H9 (cell line): ENCODE measurements at regions not wholly inside any gene's neighbourhood (a gene's known extent, or its start where the extent isn't known, plus 50 kb on each side); places are given as distances from the start of the nearest gene placed in this dataset.
A peak's percentile ranks its signal among the peaks of the same experiment; 100 is the strongest.

Experiments
- DNase-seq: peaks from one replicate; pipeline ENCODE4 v3.0.0-alpha.2; 2017
- H2AFZ ChIP-seq: one replicate; pipeline ENCODE4 v1.6.1; 2013; ENCODE audit warnings: mild to moderate bottlenecking, low read length, control low read depth, moderate library complexity
- H2AK5ac ChIP-seq: 2 replicates; pipeline ENCODE4 v1.6.1; 2013; ENCODE audit warnings: low read length, control low read depth, mixed read lengths; ENCODE audit not compliant: insufficient read length
- H2BK120ac ChIP-seq: one replicate; pipeline ENCODE4 v1.6.1; 2013; ENCODE audit warnings: low read depth, mild to moderate bottlenecking, low read length, control low read depth, inconsistent platforms; ENCODE audit not compliant: poor library complexity, severe bottlenecking
- H2BK12ac ChIP-seq: 2 replicates; pipeline ENCODE4 v1.6.1; 2013; ENCODE audit warnings: low read length, control low read depth, mixed read lengths, low read depth; ENCODE audit not compliant: insufficient read length
- H2BK15ac ChIP-seq: 2 replicates; pipeline ENCODE4 v1.6.1; 2013; ENCODE audit warnings: low read depth, low read length, control low read depth
- H2BK20ac ChIP-seq: one replicate; pipeline ENCODE4 v1.6.1; 2013; ENCODE audit warnings: low read depth, mild to moderate bottlenecking, low read length, control low read depth, inconsistent platforms; ENCODE audit not compliant: poor library complexity, severe bottlenecking
- H2BK5ac ChIP-seq: 2 replicates; pipeline ENCODE4 v1.6.1; 2013; ENCODE audit warnings: low read length, control low read depth, mixed read lengths; ENCODE audit not compliant: insufficient read length
- H3K14ac ChIP-seq: 2 replicates; pipeline ENCODE4 v1.6.1; 2013; ENCODE audit warnings: low read length, control low read depth; ENCODE audit not compliant: insufficient read depth
- H3K18ac ChIP-seq: 2 replicates; pipeline ENCODE4 v1.6.1; 2013; ENCODE audit warnings: low read depth, mild to moderate bottlenecking, mixed read lengths, low read length, control low read depth; ENCODE audit not compliant: insufficient read length
- H3K23ac ChIP-seq: 2 replicates; pipeline ENCODE4 v1.6.1; 2013; ENCODE audit warnings: low read length, control low read depth, mixed read lengths, low read depth; ENCODE audit not compliant: insufficient read length
- H3K23me2 ChIP-seq: 2 replicates; pipeline ENCODE4 v1.6.1; 2013; ENCODE audit warnings: low read depth, mild to moderate bottlenecking, mixed read lengths, low read length, control low read depth; ENCODE audit not compliant: insufficient read length, poor library complexity, severe bottlenecking
- H3K27ac ChIP-seq: 2 replicates; pipeline ENCODE4 v1.5.1; 2013; ENCODE audit warnings: low read length, control low read depth, mixed read lengths, low read depth; ENCODE audit not compliant: insufficient read length
- H3K27me3 ChIP-seq: 2 replicates; pipeline ENCODE4 v1.6.1; 2013; ENCODE audit warnings: low read length, control low read depth, inconsistent platforms; ENCODE audit not compliant: insufficient read depth
- H3K4ac ChIP-seq: 2 replicates; pipeline ENCODE4 v1.6.1; 2013; ENCODE audit warnings: low read depth, mild to moderate bottlenecking, control low read depth, inconsistent platforms, low read length, moderate library complexity
- H3K4me1 ChIP-seq: 2 replicates; pipeline ENCODE4 v1.6.1; 2013; ENCODE audit warnings: low read length, control low read depth, inconsistent platforms; ENCODE audit not compliant: insufficient read depth
- H3K4me2 ChIP-seq: 2 replicates; pipeline ENCODE4 v1.6.1; 2013; ENCODE audit warnings: low read length, control low read depth, mixed read lengths; ENCODE audit not compliant: insufficient read length, insufficient read depth
- H3K56ac ChIP-seq: 2 replicates; pipeline ENCODE4 v1.6.1; 2013; ENCODE audit warnings: low read depth, mild to moderate bottlenecking, mixed read lengths, low read length, control low read depth; ENCODE audit not compliant: insufficient read length
- H3K79me1 ChIP-seq: 2 replicates; pipeline ENCODE4 v1.6.1; 2013; ENCODE audit warnings: low read depth, mild to moderate bottlenecking, moderate library complexity, low read length, control low read depth, inconsistent platforms; ENCODE audit not compliant: insufficient read depth, poor library complexity, severe bottlenecking
- H3K79me2 ChIP-seq: 2 replicates; pipeline ENCODE4 v1.6.1; 2013; ENCODE audit warnings: low read length, control low read depth, inconsistent platforms; ENCODE audit not compliant: insufficient read depth
- H3K9ac ChIP-seq: 2 replicates; pipeline ENCODE4 v1.6.1; 2013; ENCODE audit warnings: low read length, control low read depth, mixed read lengths; ENCODE audit not compliant: insufficient read length; ENCODE audit errors: extremely low read depth
- H3K9me3 ChIP-seq: one replicate; pipeline ENCODE4 v1.6.1; 2013; ENCODE audit warnings: low read depth, low read length, inconsistent platforms; ENCODE audit not compliant: control insufficient read depth
- H3T11ph ChIP-seq: one replicate; pipeline ENCODE4 v1.6.1; 2013; ENCODE audit warnings: mild to moderate bottlenecking, low read length, control low read depth, inconsistent platforms
- H4K20me1 ChIP-seq: one replicate; pipeline ENCODE4 v1.6.1; 2013; ENCODE audit not compliant: control insufficient read depth, insufficient read length, insufficient read depth
- H4K5ac ChIP-seq: 2 replicates; pipeline ENCODE4 v1.6.1; 2013; ENCODE audit warnings: low read depth, mild to moderate bottlenecking, mixed read lengths, low read length, control low read depth; ENCODE audit not compliant: insufficient read length
- H4K8ac ChIP-seq: replicated peaks from 2 replicates; pipeline ENCODE4 v1.6.1; 2013; ENCODE audit warnings: low read length, control low read depth, mixed read lengths, low read depth; ENCODE audit not compliant: insufficient read length
- H4K91ac ChIP-seq: 2 replicates; pipeline ENCODE4 v1.6.1; 2013; ENCODE audit warnings: low read depth, mild to moderate bottlenecking, moderate library complexity, mixed read lengths, low read length, control low read depth; ENCODE audit not compliant: insufficient read length
- H3K27ac Mint-ChIP-seq, 3 experiments: 2 replicates in 2 of 3; 3 replicates in 1 of 3; pipeline ENCODE4 v1.8.0; 2020 to 2021; ENCODE audit warnings: mixed read lengths in 3 of 3, mild to moderate bottlenecking in 1 of 3, moderate library complexity in 1 of 3
- H3K27me3 Mint-ChIP-seq: 2 replicates; pipeline ENCODE4 v1.8.0; 2021; ENCODE audit warnings: low read depth, mild to moderate bottlenecking, moderate library complexity, mixed read lengths
- H3K36me3 Mint-ChIP-seq, 3 experiments: 2 replicates in 2 of 3; 3 replicates in 1 of 3; pipeline ENCODE4 v1.8.0; 2020 to 2021; ENCODE audit warnings: low read depth in 3 of 3, mixed read lengths in 3 of 3; ENCODE audit not compliant: insufficient read depth in 1 of 3
- H3K4me1 Mint-ChIP-seq, 2 experiments: 2 replicates each; pipeline ENCODE4 v1.8.0; 2020; ENCODE audit warnings: mixed read lengths in 2 of 2
- H3K4me3 Mint-ChIP-seq, 2 experiments: 2 replicates in 1 of 2; 3 replicates in 1 of 2; pipeline ENCODE4 v1.8.0; 2020 to 2021; ENCODE audit warnings: mild to moderate bottlenecking in 2 of 2, mixed read lengths in 2 of 2, moderate library complexity in 1 of 2
- H3K9me3 Mint-ChIP-seq, 2 experiments: 2 replicates in 1 of 2; 3 replicates in 1 of 2; pipeline ENCODE4 v1.8.0; 2020; ENCODE audit warnings: mild to moderate bottlenecking in 2 of 2, mixed read lengths in 2 of 2, moderate library complexity in 1 of 2
- WGBS: extraction: QIAGEN DNeasy Blood & Tissue Kit; methylation state at CpG from one replicate; pipeline ENCODE4 v1.1.7; 2013; ENCODE audit warnings: missing lambda C conversion rate, low lambda C conversion rate, mixed read lengths; ENCODE audit not compliant: insufficient read length; ENCODE audit errors: extremely low coverage; 5-methylcytosine and 5-hydroxymethylcytosine counted together
- TF ChIP-seq, protein P1 (sequence below): fragments of 200-600 bp; sonication (generic); conservative IDR thresholded peaks from 3 replicates; pipeline ENCODE4 v1.8.0; 2021; ENCODE audit warnings: antibody characterized with exemption, mild to moderate bottlenecking

DNA sequence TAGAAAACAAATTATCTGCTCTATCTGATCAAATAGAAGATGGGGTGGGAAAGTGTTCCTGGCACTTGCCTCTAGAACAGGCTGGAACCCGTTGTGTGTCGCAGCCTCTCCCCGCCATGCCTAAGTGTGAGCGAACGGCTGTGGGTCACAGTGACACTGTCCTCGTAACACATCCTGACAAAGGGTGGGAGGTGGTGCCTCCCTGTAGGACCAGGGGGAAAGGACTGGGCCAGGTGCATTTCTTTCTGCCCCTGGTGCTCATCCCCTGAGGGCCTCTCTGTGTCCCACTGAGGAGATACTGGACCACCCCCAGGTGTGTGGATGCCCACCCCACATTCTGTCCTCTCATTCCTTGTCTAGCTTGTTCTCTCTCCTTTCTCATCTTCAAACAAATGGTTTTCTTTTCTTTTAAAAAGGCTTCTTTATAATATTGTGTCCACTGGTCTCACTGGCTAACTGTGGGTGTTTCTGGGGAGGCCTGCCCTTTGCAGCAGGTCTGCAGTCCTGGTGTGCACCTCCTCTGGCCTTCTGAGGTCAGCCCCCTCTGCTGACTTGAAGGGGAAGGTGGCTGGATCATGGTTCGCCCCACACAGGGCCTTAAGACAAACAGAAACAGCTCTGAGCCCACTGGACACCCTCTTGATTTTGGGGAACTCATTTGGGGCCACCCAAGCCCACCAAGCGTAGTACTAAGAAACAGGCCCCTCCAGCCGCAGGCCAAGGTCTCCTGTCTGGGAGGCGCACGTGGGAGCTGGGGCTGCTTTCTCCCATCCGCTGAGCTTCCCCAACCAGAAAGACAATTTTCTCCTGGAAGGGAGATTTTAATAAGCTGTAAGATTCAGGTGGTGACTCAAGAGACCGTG is 152.5 kb upstream of the SOX1 start:
- Histone ChIP-seq H2BK12ac (no peak overlapping the region), H4K5ac (no peak overlapping the region), H3K79me2 (no peaks in the 10 kb centered on the region), H3K27ac (no peak overlapping the region), H2BK5ac (no peak overlapping the region), H3K23ac (no peak overlapping the region), H2BK20ac (no peak overlapping the region), H3K9me3 (no peaks in the 10 kb centered on the region), H2BK15ac (no peak overlapping the region), H2BK120ac (no peak overlapping the region), H3K79me1 (no peaks in the 10 kb centered on the region), H3K18ac (no peak overlapping the region), H3K23me2 (no peaks in the 10 kb centered on the region), H3K27me3 (no peaks in the 10 kb centered on the region), H4K91ac (no peak overlapping the region), H2AK5ac (no peak overlapping the region), H4K8ac (no peak overlapping the region), H3K56ac (no peak overlapping the region), H2AFZ (no peak overlapping the region), H3K9ac (no peak overlapping the region), H3K4ac (no peak overlapping the region), H3K4me2 (no peak overlapping the region), H3T11ph (no peak overlapping the region), H3K4me1 (no peaks in the 10 kb centered on the region), H4K20me1 (no peaks in the 10 kb centered on the region), H3K14ac (no peak overlapping the region)
- no peaks in the 10 kb centered on the region; a peak in 1 of 7 replicates for H3K36me3 Mint-ChIP-seq
- WGBS: no CpG with 5 or more reads among the region's 13 CpGs
- peaks cover 0 to 5% of the 10 kb centered on the region in 2 experiments; a peak in 1 of 4 replicates for H3K4me1 Mint-ChIP-seq
- no peaks in the 10 kb centered on the region; a peak in 2 of 5 replicates for H3K9me3 Mint-ChIP-seq
- H3K4me3 Mint-ChIP-seq: no peak overlapping the region
- H3K27ac Mint-ChIP-seq: no peak overlapping the region; a peak in 1 of 7 replicates
- H3K27me3 Mint-ChIP-seq: peaks cover 36% of the 10 kb centered on the region
- peak; percentile 14 for DNase-seq
- TF ChIP-seq, protein P1, sequence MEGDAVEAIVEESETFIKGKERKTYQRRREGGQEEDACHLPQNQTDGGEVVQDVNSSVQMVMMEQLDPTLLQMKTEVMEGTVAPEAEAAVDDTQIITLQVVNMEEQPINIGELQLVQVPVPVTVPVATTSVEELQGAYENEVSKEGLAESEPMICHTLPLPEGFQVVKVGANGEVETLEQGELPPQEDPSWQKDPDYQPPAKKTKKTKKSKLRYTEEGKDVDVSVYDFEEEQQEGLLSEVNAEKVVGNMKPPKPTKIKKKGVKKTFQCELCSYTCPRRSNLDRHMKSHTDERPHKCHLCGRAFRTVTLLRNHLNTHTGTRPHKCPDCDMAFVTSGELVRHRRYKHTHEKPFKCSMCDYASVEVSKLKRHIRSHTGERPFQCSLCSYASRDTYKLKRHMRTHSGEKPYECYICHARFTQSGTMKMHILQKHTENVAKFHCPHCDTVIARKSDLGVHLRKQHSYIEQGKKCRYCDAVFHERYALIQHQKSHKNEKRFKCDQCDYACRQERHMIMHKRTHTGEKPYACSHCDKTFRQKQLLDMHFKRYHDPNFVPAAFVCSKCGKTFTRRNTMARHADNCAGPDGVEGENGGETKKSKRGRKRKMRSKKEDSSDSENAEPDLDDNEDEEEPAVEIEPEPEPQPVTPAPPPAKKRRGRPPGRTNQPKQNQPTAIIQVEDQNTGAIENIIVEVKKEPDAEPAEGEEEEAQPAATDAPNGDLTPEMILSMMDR: no peak
